GM23248 (cell line): ENCODE measurements at regions not wholly inside any gene's neighbourhood (a gene's known extent, or its start where the extent isn't known, plus 50 kb on each side); places are given as distances from the start of the nearest gene placed in this dataset.
A peak's percentile ranks its signal among the peaks of the same experiment; 100 is the strongest.

Experiments
- DNase-seq: peaks from one replicate; pipeline ENCODE4 v3.0.0-alpha.2; 2015
- H2AFZ ChIP-seq: fragments of 200-600 bp; sonication (generic); 2 replicates; pipeline ENCODE4 v1.6.1; 2016; ENCODE audit warnings: antibody characterized with exemption
- H3F3A ChIP-seq: fragments of 200-600 bp; sonication (generic); 2 replicates; pipeline ENCODE4 v1.6.1; 2016; ENCODE audit warnings: mild to moderate bottlenecking, antibody characterized with exemption, mixed run types; ENCODE audit not compliant: insufficient read depth
- H3K27ac ChIP-seq: fragments of 200-600 bp; sonication (generic); 2 replicates; pipeline ENCODE4 v1.5.1; 2016; ENCODE audit warnings: mild to moderate bottlenecking
- H3K27me3 ChIP-seq: fragments of 200-600 bp; sonication (generic); replicated peaks from 2 replicates; pipeline ENCODE4 v1.6.1; 2016; ENCODE audit warnings: mild to moderate bottlenecking; ENCODE audit not compliant: insufficient read depth
- H3K36me3 ChIP-seq: fragments of 200-600 bp; sonication (generic); 2 replicates; pipeline ENCODE4 v1.6.1; 2016; ENCODE audit warnings: low read depth, mild to moderate bottlenecking
- H3K4me1 ChIP-seq: fragments of 200-600 bp; sonication (generic); 2 replicates; pipeline ENCODE4 v1.6.1; 2016; ENCODE audit warnings: mild to moderate bottlenecking; ENCODE audit not compliant: insufficient read depth
- H3K4me2 ChIP-seq: fragments of 200-600 bp; sonication (generic); one replicate; pipeline ENCODE4 v1.6.1; 2016; ENCODE audit warnings: mild to moderate bottlenecking; ENCODE audit not compliant: unreplicated experiment
- H3K4me3 ChIP-seq: fragments of 200-600 bp; sonication (generic); 2 replicates; pipeline ENCODE4 v1.5.1; 2016; ENCODE audit warnings: mild to moderate bottlenecking
- H3K79me2 ChIP-seq: fragments of 200-600 bp; sonication (generic); 2 replicates; pipeline ENCODE4 v1.6.1; 2016; ENCODE audit warnings: mild to moderate bottlenecking; ENCODE audit not compliant: insufficient read depth
- H3K9ac ChIP-seq: fragments of 200-600 bp; sonication (generic); 2 replicates; pipeline ENCODE4 v1.6.1; 2016; ENCODE audit warnings: mild to moderate bottlenecking
- H3K9me2 ChIP-seq: fragments of 200-600 bp; sonication (generic); 2 replicates; pipeline ENCODE4 v1.6.1; 2016; ENCODE audit warnings: mixed run types, mild to moderate bottlenecking, moderate library complexity; ENCODE audit not compliant: insufficient read depth
- H3K9me3 ChIP-seq: fragments of 200-600 bp; sonication (generic); one replicate; pipeline ENCODE4 v1.6.1; 2017; ENCODE audit warnings: low read depth
- H4K20me1 ChIP-seq: fragments of 200-600 bp; sonication (generic); 2 replicates; pipeline ENCODE4 v1.6.0; 2016; ENCODE audit not compliant: insufficient read depth
- EZH2 ChIP-seq: fragments of 200-600 bp; sonication (generic); IDR thresholded peaks from 2 replicates; pipeline ENCODE4 v1.6.1; 2018; ENCODE audit warnings: antibody characterized with exemption, mild to moderate bottlenecking; ENCODE audit not compliant: insufficient read depth, poor library complexity, severe bottlenecking
- EZH2phosphoT487 ChIP-seq: fragments of 200-600 bp; sonication (generic); IDR thresholded peaks from 2 replicates; pipeline ENCODE4 v1.6.1; 2018; ENCODE audit warnings: antibody characterized with exemption, moderate library complexity, mild to moderate bottlenecking, low read depth; ENCODE audit not compliant: insufficient read depth
- WGBS, 2 experiments: methylation state at CpG; one replicate each; pipeline ENCODE4 v1.1.6; 2015 to 2017; ENCODE audit warnings: low lambda C conversion rate in 2 of 2, low coverage in 1 of 2; ENCODE audit errors: missing lambda C conversion rate in 2 of 2; 5-methylcytosine and 5-hydroxymethylcytosine counted together
- in situ Hi-C: fragments of 300-500 bp; cut with MboI; formaldehyde crosslinking; loops from 2 replicates; pipeline ENCODE4 v1.15.0; 2020

DNA sequence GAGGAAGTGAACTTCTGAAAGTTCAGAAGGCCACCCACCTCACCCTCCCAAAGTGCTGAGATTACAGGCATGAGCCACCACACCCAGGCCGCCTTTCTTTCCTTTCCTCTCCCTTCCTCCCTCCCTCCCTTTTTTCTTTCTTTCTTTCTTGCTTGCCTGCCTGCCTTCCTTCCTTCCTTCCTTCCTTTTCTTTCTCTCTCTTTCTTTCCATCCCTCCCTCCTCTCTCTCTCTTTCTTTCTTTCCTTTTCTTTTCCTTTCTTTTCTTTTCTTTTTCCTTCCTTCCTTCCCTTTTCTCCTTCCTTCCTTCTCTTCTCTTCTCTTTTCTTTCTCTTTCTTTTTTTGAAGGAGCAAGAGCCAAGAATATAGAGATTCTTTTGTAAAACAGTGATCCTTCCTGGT lies 208.3 kb upstream of the HMGA2 start:
- Histone ChIP-seq H3K4me1 (peaks cover 37% of the 10 kb centered on the region), H3K27ac (no peak overlapping the region)
- WGBS, 2 experiments, result 100% methylated on average over 1 of the region's 1 CpG; no CpG with 5 or more reads in 1 of the 2 experiments

DNA sequence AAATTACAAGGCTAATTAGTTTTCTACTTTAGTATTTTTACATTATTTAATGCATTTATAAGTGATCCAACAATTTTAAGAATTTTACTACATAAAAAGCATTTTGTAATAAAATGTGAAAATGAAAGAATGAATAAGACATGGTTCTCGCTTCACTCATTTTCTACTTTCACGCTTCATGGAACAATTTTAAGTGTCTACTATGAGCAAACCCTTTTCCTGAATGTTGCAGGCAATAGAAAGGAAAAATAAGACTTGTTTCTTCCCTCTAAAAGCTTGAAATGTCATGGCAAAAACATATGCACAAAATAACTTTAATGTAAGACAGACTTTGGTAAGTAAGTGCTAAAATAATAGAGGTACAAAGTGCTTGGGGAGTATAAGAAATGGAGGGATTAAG lies 205.7 kb upstream of the HMGA2 start:
- DNase-seq, result no peak
- H3K27me3 ChIP-seq, result no peaks in the 10 kb centered on the region
- H3K9ac ChIP-seq, result no peak overlapping the region
- H2AFZ ChIP-seq, result no peak overlapping the region
- H3K4me3 ChIP-seq, result no peak overlapping the region
- H3F3A ChIP-seq, result peaks cover 16% of the 10 kb centered on the region
- no peak overlapping the region for H3K27ac ChIP-seq
- TF ChIP-seq EZH2 (no peak), EZH2phosphoT487 (no peak)
- no peaks in the 10 kb centered on the region for H3K9me3 ChIP-seq
- H4K20me1 ChIP-seq, result no peaks in the 10 kb centered on the region
- no peaks in the 10 kb centered on the region for H3K36me3 ChIP-seq
- H3K9me2 ChIP-seq, result no peaks in the 10 kb centered on the region
- H3K4me1 ChIP-seq, result peaks cover 21% of the 10 kb centered on the region
- no peak overlapping the region for H3K4me2 ChIP-seq
- WGBS, 2 experiments, result 98% methylated on average over 2 of the region's 2 CpGs
- no peaks in the 10 kb centered on the region for H3K79me2 ChIP-seq
- in situ Hi-C loops, result no loop called here

More for the DNA sequence above, 208.3 kb upstream of the HMGA2 start:
- no peak for TF ChIP-seq EZH2
- no peak for TF ChIP-seq EZH2phosphoT487
- Histone ChIP-seq H2AFZ (no peak overlapping the region), H3K36me3 (no peaks in the 10 kb centered on the region), H3F3A (peaks cover 27% of the 10 kb centered on the region), H4K20me1 (no peaks in the 10 kb centered on the region), H3K4me3 (no peak overlapping the region), H3K4me2 (no peak overlapping the region), H3K79me2 (peaks cover 5% of the 10 kb centered on the region; the same call in 1 of the 2 replicates), H3K9me2 (no peaks in the 10 kb centered on the region), H3K9me3 (no peaks in the 10 kb centered on the region), H3K9ac (no peak overlapping the region), H3K27me3 (no peaks in the 10 kb centered on the region)
- no peak for DNase-seq
- in situ Hi-C loops, result no loop called here

DNA sequence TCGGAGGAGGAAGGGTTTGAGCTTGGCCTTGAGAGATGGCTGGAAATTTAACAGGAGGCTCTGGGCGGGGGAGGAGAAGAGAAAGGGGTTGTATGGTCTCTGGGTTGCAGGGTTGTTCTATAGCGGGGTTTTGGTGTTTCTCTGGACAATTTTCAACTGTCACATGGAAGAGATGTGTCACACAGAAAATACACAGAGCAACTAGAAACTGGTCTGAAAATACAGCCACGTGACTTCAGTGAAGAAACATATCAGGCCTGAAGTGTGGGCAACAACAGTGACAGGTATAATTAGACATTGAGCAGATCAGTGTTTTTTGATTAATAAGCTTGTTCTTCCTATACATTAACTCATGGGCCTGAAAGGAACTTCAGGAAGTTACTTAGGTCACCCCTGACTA lies 205.3 kb upstream of the HMGA2 start:
- Histone ChIP-seq H3K79me2 (no peaks in the 10 kb centered on the region), H4K20me1 (no peaks in the 10 kb centered on the region), H3K4me2 (no peak overlapping the region), H3K9me3 (no peaks in the 10 kb centered on the region), H3K4me1 (peaks cover 21% of the 10 kb centered on the region), H3K36me3 (no peaks in the 10 kb centered on the region), H3K27me3 (no peaks in the 10 kb centered on the region), H3K4me3 (no peak overlapping the region), H3K27ac (no peak overlapping the region), H3F3A (peaks cover 16% of the 10 kb centered on the region), H3K9ac (no peak overlapping the region), H3K9me2 (no peaks in the 10 kb centered on the region), H2AFZ (no peak overlapping the region)
- no peak for DNase-seq
- in situ Hi-C loops, result no loop called here
- WGBS, 2 experiments, result 96 to 98% methylated on average over 4 of the region's 4 CpGs
- no peak for TF ChIP-seq EZH2
- no peak for TF ChIP-seq EZH2phosphoT487

DNA sequence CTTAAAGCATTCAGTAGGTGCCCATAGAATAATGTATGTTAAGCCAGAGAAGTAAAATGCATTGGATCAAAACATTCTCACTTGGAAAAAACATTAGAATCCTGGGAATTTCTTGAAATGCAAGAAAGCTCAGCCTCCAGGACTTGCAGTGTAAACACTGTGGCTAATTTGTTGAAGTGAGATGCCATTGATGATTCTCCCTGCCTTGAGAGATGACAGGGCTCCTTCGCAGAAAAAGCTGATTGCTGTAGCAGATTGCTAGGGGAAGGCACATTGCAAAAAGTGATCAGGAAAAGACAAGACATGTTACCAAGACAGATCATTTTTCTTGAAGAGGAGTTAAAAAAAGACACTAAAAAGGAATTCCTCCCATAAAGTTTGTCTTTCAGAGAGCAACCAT lies 204.2 kb upstream of the HMGA2 start:
- no peak for DNase-seq
- no peak overlapping the region for H3K27ac ChIP-seq
- WGBS, 2 experiments, result 75 to 79% methylated on average over 1 of the region's 1 CpG
- H3F3A ChIP-seq, result peaks cover 6% of the 10 kb centered on the region; the same call in 1 of the 2 replicates
- no peaks in the 10 kb centered on the region for H4K20me1 ChIP-seq
- H3K4me2 ChIP-seq, result no peak overlapping the region
- no peak for TF ChIP-seq EZH2phosphoT487
- TF ChIP-seq EZH2, result no peak
- no peaks in the 10 kb centered on the region for H3K27me3 ChIP-seq
- in situ Hi-C loops, result no loop called here
- H3K9me2 ChIP-seq, result no peaks in the 10 kb centered on the region
- no peak overlapping the region for H3K9ac ChIP-seq
- H3K4me3 ChIP-seq, result no peak overlapping the region
- H3K4me1 ChIP-seq, result peaks cover 11% of the 10 kb centered on the region
- no peaks in the 10 kb centered on the region for H3K79me2 ChIP-seq
- no peaks in the 10 kb centered on the region for H3K36me3 ChIP-seq
- H3K9me3 ChIP-seq, result no peaks in the 10 kb centered on the region
- 0 out of 2 replicates have a peak overlapping the region, but pooled peaks have one; percentile 15 for H2AFZ ChIP-seq

DNA sequence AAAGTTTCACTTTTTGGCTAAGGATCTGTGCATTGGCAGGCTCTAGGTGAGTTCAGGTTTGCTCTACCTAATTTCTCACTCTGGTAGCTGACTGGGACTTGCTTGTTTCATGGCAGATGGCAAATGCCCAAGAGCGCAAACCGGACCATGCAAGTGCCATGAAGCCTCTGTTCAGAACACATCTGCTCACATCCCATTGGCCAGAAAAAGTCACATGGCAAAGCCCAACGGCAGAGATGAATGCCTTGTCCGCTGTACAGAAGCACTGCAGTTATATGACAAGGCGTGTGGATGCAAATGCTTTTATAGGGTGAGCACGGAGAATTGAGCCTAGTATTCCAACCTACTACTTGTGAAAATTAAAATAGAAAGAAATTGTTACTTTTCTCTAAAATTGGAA lies 202.2 kb upstream of the HMGA2 start:
- no peak overlapping the region for H3K4me3 ChIP-seq
- no peak overlapping the region for H3K4me2 ChIP-seq
- no peaks in the 10 kb centered on the region for H3K4me1 ChIP-seq
- no peaks in the 10 kb centered on the region for H4K20me1 ChIP-seq
- 84 to 91% methylated on average over 6 of the region's 6 CpGs for WGBS, 2 experiments
- H3K79me2 ChIP-seq, result no peaks in the 10 kb centered on the region
- DNase-seq, result no peak
- no peak overlapping the region for H2AFZ ChIP-seq
- in situ Hi-C loops, result no loop called here
- no peaks in the 10 kb centered on the region for H3K9me3 ChIP-seq
- no peaks in the 10 kb centered on the region for H3K27me3 ChIP-seq
- H3K36me3 ChIP-seq, result no peaks in the 10 kb centered on the region
- no peak overlapping the region for H3K27ac ChIP-seq
- no peak overlapping the region for H3K9ac ChIP-seq
- H3F3A ChIP-seq, result no peaks in the 10 kb centered on the region
- H3K9me2 ChIP-seq, result no peaks in the 10 kb centered on the region
- TF ChIP-seq EZH2 (no peak), EZH2phosphoT487 (no peak)
